ENCODE measurements at regions not wholly inside any gene's neighbourhood (a gene's known extent, or its start where the extent isn't known, plus 50 kb on each side); places are given as distances from the start of the nearest gene placed in this dataset.

DNA sequence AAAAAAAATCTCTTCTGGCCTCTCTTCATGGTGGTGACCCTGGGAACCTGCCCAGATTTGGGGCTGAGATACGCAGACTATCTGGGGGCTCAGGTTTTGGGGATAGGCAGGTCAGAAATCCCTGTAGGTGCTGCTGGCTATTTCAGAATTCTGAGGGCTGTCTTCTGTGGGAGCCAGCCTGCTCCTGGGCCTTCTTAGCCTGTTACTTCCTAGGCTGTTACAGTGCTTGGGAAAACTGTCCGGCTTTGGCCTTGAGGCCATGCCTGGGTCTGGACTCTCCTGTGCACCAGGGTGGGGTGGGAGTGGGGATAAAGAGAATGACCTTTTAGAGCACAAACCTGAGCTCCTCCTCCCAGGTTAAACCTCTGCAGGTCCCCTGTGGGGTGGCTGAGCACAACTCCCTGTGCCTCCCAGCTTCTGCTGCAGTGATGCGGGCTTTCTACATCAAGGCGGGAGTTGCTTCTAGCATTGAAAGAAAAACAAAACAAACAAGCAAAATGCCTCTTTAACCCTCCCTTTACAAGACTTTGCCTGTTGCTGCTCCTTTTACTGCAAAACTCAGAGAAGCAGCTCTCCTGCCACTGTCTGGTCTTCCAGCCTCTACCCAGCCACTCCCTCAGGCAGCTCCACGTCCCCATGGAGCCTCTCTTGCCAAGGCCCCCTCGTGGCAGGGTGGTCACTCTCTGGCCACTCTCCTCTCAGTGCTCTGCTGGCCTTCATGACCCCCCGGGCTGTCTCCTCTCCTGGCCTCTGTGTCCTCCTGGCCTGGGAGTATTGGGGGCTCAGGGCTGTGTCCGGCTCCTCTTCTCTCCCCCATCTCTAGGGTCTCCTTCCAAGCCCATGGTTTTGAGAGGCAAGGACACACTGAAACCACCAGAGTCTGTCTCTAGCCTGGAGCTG lies 293.0 kb upstream of the HS6ST1 start:
- TF ChIP-seq, protein P1, sequence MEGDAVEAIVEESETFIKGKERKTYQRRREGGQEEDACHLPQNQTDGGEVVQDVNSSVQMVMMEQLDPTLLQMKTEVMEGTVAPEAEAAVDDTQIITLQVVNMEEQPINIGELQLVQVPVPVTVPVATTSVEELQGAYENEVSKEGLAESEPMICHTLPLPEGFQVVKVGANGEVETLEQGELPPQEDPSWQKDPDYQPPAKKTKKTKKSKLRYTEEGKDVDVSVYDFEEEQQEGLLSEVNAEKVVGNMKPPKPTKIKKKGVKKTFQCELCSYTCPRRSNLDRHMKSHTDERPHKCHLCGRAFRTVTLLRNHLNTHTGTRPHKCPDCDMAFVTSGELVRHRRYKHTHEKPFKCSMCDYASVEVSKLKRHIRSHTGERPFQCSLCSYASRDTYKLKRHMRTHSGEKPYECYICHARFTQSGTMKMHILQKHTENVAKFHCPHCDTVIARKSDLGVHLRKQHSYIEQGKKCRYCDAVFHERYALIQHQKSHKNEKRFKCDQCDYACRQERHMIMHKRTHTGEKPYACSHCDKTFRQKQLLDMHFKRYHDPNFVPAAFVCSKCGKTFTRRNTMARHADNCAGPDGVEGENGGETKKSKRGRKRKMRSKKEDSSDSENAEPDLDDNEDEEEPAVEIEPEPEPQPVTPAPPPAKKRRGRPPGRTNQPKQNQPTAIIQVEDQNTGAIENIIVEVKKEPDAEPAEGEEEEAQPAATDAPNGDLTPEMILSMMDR (CRISPR knock-in tag; IDR thresholded peaks at IDR 0.05) = peak; percentile 29; the same call in 1 of the 2 replicates
- TF ChIP-seq POLR2A (IDR thresholded peaks at IDR 0.05; ENCODE audit: insufficient read depth in 1 of 2, low read depth in 2 of 2, low read length in 2 of 2) (no peak), HDAC6 (IDR thresholded peaks at IDR 0.05; ENCODE audit: low read depth, low read length) (no peak), MXI1 (IDR thresholded peaks at IDR 0.05; ENCODE audit: borderline replicate concordance, low read depth, low read length) (no peak), NR2F6 (IDR thresholded peaks at IDR 0.05) (no peak), NR2F6 (CRISPR knock-in tag; IDR thresholded peaks at IDR 0.05) (no peak)
- TF ChIP-seq, protein P2, sequence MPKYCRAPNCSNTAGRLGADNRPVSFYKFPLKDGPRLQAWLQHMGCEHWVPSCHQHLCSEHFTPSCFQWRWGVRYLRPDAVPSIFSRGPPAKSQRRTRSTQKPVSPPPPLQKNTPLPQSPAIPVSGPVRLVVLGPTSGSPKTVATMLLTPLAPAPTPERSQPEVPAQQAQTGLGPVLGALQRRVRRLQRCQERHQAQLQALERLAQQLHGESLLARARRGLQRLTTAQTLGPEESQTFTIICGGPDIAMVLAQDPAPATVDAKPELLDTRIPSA (CRISPR knock-in tag; IDR thresholded peaks at IDR 0.05; ENCODE audit: borderline replicate concordance) = no peak
- TF ChIP-seq, protein P3, sequence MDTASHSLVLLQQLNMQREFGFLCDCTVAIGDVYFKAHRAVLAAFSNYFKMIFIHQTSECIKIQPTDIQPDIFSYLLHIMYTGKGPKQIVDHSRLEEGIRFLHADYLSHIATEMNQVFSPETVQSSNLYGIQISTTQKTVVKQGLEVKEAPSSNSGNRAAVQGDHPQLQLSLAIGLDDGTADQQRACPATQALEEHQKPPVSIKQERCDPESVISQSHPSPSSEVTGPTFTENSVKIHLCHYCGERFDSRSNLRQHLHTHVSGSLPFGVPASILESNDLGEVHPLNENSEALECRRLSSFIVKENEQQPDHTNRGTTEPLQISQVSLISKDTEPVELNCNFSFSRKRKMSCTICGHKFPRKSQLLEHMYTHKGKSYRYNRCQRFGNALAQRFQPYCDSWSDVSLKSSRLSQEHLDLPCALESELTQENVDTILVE (CRISPR knock-in tag; IDR thresholded peaks at IDR 0.05) = no peak
